ENCODE measurements at regions not wholly inside any gene's neighbourhood (a gene's known extent, or its start where the extent isn't known, plus 50 kb on each side); places are given as distances from the start of the nearest gene placed in this dataset.

- Histone ChIP-seq H3K9me3 (ENCODE audit: insufficient read depth in 2 of 2, low read depth in 1 of 2, low read length in 1 of 2) (no peaks in the 10 kb centered on the region), H3K4ac (replicated peaks; ENCODE audit: insufficient read length, low read depth, low read length) (no peak overlapping the region), H3K23ac (ENCODE audit: insufficient read length) (no peak overlapping the region), H2BK120ac (replicated peaks; ENCODE audit: low read depth, low read length) (no peak overlapping the region), H3K27me3 (replicated peaks in 1 of 4; ENCODE audit: control insufficient read depth in 3 of 4, extremely low read depth in 1 of 4, insufficient read depth in 3 of 4, low read length in 3 of 4) (no peaks in the 10 kb centered on the region), H3K79me2 (ENCODE audit: control insufficient read depth in 1 of 2, insufficient read depth in 2 of 2, low read length in 2 of 2) (no peaks in the 10 kb centered on the region), H2BK5ac (ENCODE audit: low read depth, low read length) (no peak overlapping the region), H2AK5ac (ENCODE audit: low read depth, low read length) (no peak overlapping the region), H4K8ac (ENCODE audit: extremely low read depth, insufficient read depth, low read length) (no peak overlapping the region), H3K4me3 (ENCODE audit: extremely low read depth in 1 of 4, insufficient read depth in 2 of 4, low read depth in 3 of 4, low read length in 4 of 4) (no peak overlapping the region), H3K27ac (ENCODE audit: low read depth, low read length) (no peak overlapping the region), H3K4me2 (ENCODE audit: insufficient read depth in 1 of 2, low read depth in 2 of 2, low read length in 2 of 2) (no peak overlapping the region), H2BK12ac (ENCODE audit: low read depth, low read length) (no peak overlapping the region), H3K4me1 (replicated peaks in 1 of 4; ENCODE audit: control insufficient read depth in 3 of 4, insufficient read depth in 4 of 4, low read length in 3 of 4) (peaks cover 0 to 2% (median 0%) of the 10 kb centered on the region in 4 experiments; a peak in 1 of 7 replicates), H4K20me1 (replicated peaks in 1 of 2; ENCODE audit: control insufficient read depth in 1 of 2, insufficient read depth in 2 of 2, low read length in 2 of 2) (no peaks in the 10 kb centered on the region), H4K5ac (ENCODE audit: insufficient read length, low read depth, low read length) (no peak overlapping the region), H2BK15ac (ENCODE audit: low read length) (no peak overlapping the region), H3K56ac (replicated peaks; ENCODE audit: insufficient read length, low read depth, low read length) (no peak overlapping the region), H3K9ac (replicated peaks in 1 of 4; ENCODE audit: extremely low read depth in 1 of 4, low read depth in 3 of 4, low read length in 3 of 4) (no peak overlapping the region), H3K79me1 (ENCODE audit: low read depth, low read length) (no peaks in the 10 kb centered on the region), H2BK20ac (ENCODE audit: low read length) (no peak overlapping the region), H3K23me2 (ENCODE audit: low read depth, low read length) (no peaks in the 10 kb centered on the region), H4K91ac (replicated peaks; ENCODE audit: insufficient read length, low read length) (no peak overlapping the region), H2AFZ (ENCODE audit: low read length) (no peak overlapping the region), H3K36me3 (ENCODE audit: control insufficient read depth in 2 of 4, insufficient read depth in 4 of 4, low read length in 3 of 4) (no peaks in the 10 kb centered on the region), H3K18ac (ENCODE audit: extremely low read depth, low read length) (no peak overlapping the region), H3K14ac (ENCODE audit: insufficient read length) (no peak overlapping the region)
- CTCF ChIA-PET (ENCODE audit: partially characterized antibody): interaction anchor here (1.2 to 1.6 kb wide), 3 partner anchors 29 to 137 kb away, joined by 3 to 4 read pairs (median 3); no protein-coding TSS in a partner anchor
- FAIRE-seq (no peak), DNase-seq (ENCODE audit: low read depth in 1 of 2, low spot score in 2 of 2) (no peak)
- POLR2A ChIA-PET (ENCODE audit: partially characterized antibody): no interaction called here
- WGBS, 2 experiments (ENCODE audit: extremely low coverage in 1 of 2, insufficient coverage in 1 of 2, insufficient read length in 1 of 2, insufficient replicate concordance in 2 of 2, low coverage in 1 of 2, low lambda C conversion rate in 2 of 2, missing lambda C conversion rate in 1 of 2): 76% methylated on average over 3 of the region's 3 CpGs; no CpG with 5 or more reads in 1 of the 2 experiments
- TF ChIP-seq, protein P1, sequence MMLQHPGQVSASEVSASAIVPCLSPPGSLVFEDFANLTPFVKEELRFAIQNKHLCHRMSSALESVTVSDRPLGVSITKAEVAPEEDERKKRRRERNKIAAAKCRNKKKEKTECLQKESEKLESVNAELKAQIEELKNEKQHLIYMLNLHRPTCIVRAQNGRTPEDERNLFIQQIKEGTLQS (IDR thresholded peaks at IDR 0.05; ENCODE audit: insufficient read depth, low read depth, low read length): no peak
- TF ChIP-seq NANOG (IDR thresholded peaks at IDR 0.05; ENCODE audit: insufficient read depth, low read depth, low read length, poor library complexity, severe bottlenecking) (no peak), CHD2 (IDR thresholded peaks at IDR 0.05; ENCODE audit: low read length) (no peak), HDAC6 (IDR thresholded peaks at IDR 0.05; ENCODE audit: low read depth, low read length) (no peak), BRCA1 (IDR thresholded peaks at IDR 0.05; ENCODE audit: low read depth, low read length) (no peak), BCL11A (IDR thresholded peaks at IDR 0.05; ENCODE audit: low read depth in 2 of 2, low read length in 2 of 2) (no peak), RBBP5 (IDR thresholded peaks at IDR 0.05; ENCODE audit: borderline replicate concordance, low read depth, low read length) (no peak), SAP30 (IDR thresholded peaks at IDR 0.05; ENCODE audit: insufficient read depth, insufficient replicate concordance, low read length) (no peak), SP1 (IDR thresholded peaks at IDR 0.05; ENCODE audit: low read depth, low read length) (no peak)
Observed at GRCh38 chr21:41641510-41641815, 125.4 kb downstream of the RIPK4 start.

Measured in H1 (cell line).